H1 (cell line): ENCODE measurements at regions not wholly inside any gene's neighbourhood (a gene's known extent, or its start where the extent isn't known, plus 50 kb on each side); places are given as distances from the start of the nearest gene placed in this dataset.

Experiments
- CTCF ChIA-PET: fragments of 300-600 bp; sonication (Branson Sonifier 250); formaldehyde crosslinking; loops from one replicate; lab custom pipeline; 2021; ENCODE audit not compliant: partially characterized antibody; lab: Charles Lee
- POLR2A ChIA-PET: fragments of 300-600 bp; sonication (Branson Sonifier 250); formaldehyde crosslinking; loops from one replicate; lab custom pipeline; 2021; ENCODE audit warnings: inconsistent platforms; ENCODE audit not compliant: partially characterized antibody; lab: Charles Lee
- DNase-seq, 2 experiments: peaks; one replicate each; pipeline versions ENCODE4 v3.0.0 to v3.0.0-alpha.2; 2010 to 2022; ENCODE audit warnings: low spot score in 2 of 2, low read depth in 1 of 2, mixed read lengths in 1 of 2
- FAIRE-seq: peaks from 2 replicates; lab custom pipeline; 2011; peaks lifted over from hg19 to GRCh38; lab: Jason Lieb, UNC
- H2AFZ ChIP-seq: 2 replicates; pipeline ENCODE4 v1.8.1; 2012; ENCODE audit warnings: low read length, inconsistent platforms
- H2AK5ac ChIP-seq: 2 replicates; pipeline ENCODE4 v1.6.1; 2013; ENCODE audit warnings: low read depth, low read length
- H2BK120ac ChIP-seq: replicated peaks from 2 replicates; pipeline ENCODE3; 2013; ENCODE audit warnings: low read depth, low read length, inconsistent platforms
- H2BK12ac ChIP-seq: 2 replicates; pipeline ENCODE4 v1.6.1; 2013; ENCODE audit warnings: low read depth, low read length
- H2BK15ac ChIP-seq: 2 replicates; pipeline ENCODE4 v1.6.1; 2013; ENCODE audit warnings: low read length
- H2BK20ac ChIP-seq: 2 replicates; pipeline ENCODE4 v1.6.1; 2013; ENCODE audit warnings: low read length
- H2BK5ac ChIP-seq: 2 replicates; pipeline ENCODE4 v1.6.1; 2013; ENCODE audit warnings: low read depth, low read length
- H3K14ac ChIP-seq: 2 replicates; pipeline ENCODE4 v1.6.1; 2013; ENCODE audit warnings: inconsistent platforms; ENCODE audit not compliant: insufficient read length
- H3K18ac ChIP-seq: 2 replicates; pipeline ENCODE4 v1.6.1; 2013; ENCODE audit warnings: low read length; ENCODE audit errors: extremely low read depth
- H3K23ac ChIP-seq: 2 replicates; pipeline ENCODE4 v1.6.1; 2013; ENCODE audit warnings: inconsistent platforms; ENCODE audit not compliant: insufficient read length
- H3K23me2 ChIP-seq: 2 replicates; pipeline ENCODE4 v1.6.1; 2013; ENCODE audit warnings: low read depth, low read length
- H3K27ac ChIP-seq: 2 replicates; pipeline ENCODE4 v1.6.1; 2011; ENCODE audit warnings: low read depth, low read length, inconsistent platforms
- H3K27me3 ChIP-seq, 4 experiments: replicated peaks in 1 of 4; 1 replicate in 1 of 4; 2 replicates in 3 of 4; pipeline versions ENCODE4 v1.6.1 to v1.8.1; 2011 to 2013; ENCODE audit warnings: low read length in 3 of 4, mild to moderate bottlenecking in 3 of 4, inconsistent platforms in 2 of 4, mixed read lengths in 2 of 4, moderate library complexity in 1 of 4; ENCODE audit not compliant: control insufficient read depth in 3 of 4, insufficient read depth in 3 of 4; ENCODE audit errors: extremely low read depth in 1 of 4
- H3K36me3 ChIP-seq, 4 experiments: 2 replicates each; pipeline versions ENCODE4 v1.6.1 to v1.8.1; 2011 to 2013; ENCODE audit warnings: mild to moderate bottlenecking in 4 of 4, low read length in 3 of 4, moderate library complexity in 2 of 4, control low read depth in 1 of 4, inconsistent platforms in 1 of 4; ENCODE audit not compliant: insufficient read depth in 4 of 4, control insufficient read depth in 2 of 4
- H3K4ac ChIP-seq: replicated peaks from 2 replicates; pipeline ENCODE3; 2013; ENCODE audit warnings: low read length, low read depth, mixed read lengths, inconsistent platforms; ENCODE audit not compliant: insufficient read length
- H3K4me1 ChIP-seq, 4 experiments: replicated peaks in 1 of 4; 1 replicate in 1 of 4; 2 replicates in 3 of 4; pipeline versions ENCODE4 v1.6.1 to v1.8.1; 2011 to 2013; ENCODE audit warnings: low read length in 3 of 4, inconsistent platforms in 2 of 4, mixed read lengths in 1 of 4; ENCODE audit not compliant: insufficient read depth in 4 of 4, control insufficient read depth in 3 of 4
- H3K4me2 ChIP-seq, 2 experiments: 2 replicates each; pipeline versions ENCODE4 v1.6.1 to v1.8.1; 2011 to 2013; ENCODE audit warnings: low read depth in 2 of 2, low read length in 2 of 2, control low read depth in 1 of 2, inconsistent platforms in 1 of 2, mild to moderate bottlenecking in 1 of 2; ENCODE audit not compliant: insufficient read depth in 1 of 2
- H3K4me3 ChIP-seq, 4 experiments: fragments of 200-600, 300-600 bp in 1 of 4; sonication (generic), shearing (Covaris generic), sonication (Bioruptor Twin) in 1 of 4; 2 replicates each; pipeline versions ENCODE4 v1.5.1 to v1.8.1; 2011 to 2016; ENCODE audit warnings: low read length in 4 of 4, low read depth in 3 of 4, control low read depth in 2 of 4, inconsistent platforms in 2 of 4, mild to moderate bottlenecking in 2 of 4, mixed read lengths in 1 of 4, moderate library complexity in 1 of 4; ENCODE audit not compliant: insufficient read depth in 2 of 4; ENCODE audit errors: extremely low read depth in 1 of 4
- H3K56ac ChIP-seq: replicated peaks from 2 replicates; pipeline ENCODE3; 2013; ENCODE audit warnings: low read depth, mild to moderate bottlenecking, mixed read lengths, low read length, inconsistent platforms; ENCODE audit not compliant: insufficient read length
- H3K79me1 ChIP-seq: 2 replicates; pipeline ENCODE4 v1.6.1; 2013; ENCODE audit warnings: low read depth, low read length, control low read depth
- H3K79me2 ChIP-seq, 2 experiments: 2 replicates each; pipeline versions ENCODE4 v1.6.1 to v1.8.1; 2012 to 2013; ENCODE audit warnings: low read length in 2 of 2, mild to moderate bottlenecking in 2 of 2, inconsistent platforms in 1 of 2; ENCODE audit not compliant: insufficient read depth in 2 of 2, control insufficient read depth in 1 of 2
- H3K9ac ChIP-seq, 4 experiments: replicated peaks in 1 of 4; 1 replicate in 1 of 4; 2 replicates in 3 of 4; pipeline versions ENCODE4 v1.6.1 to v1.8.1; 2011 to 2013; ENCODE audit warnings: low read depth in 3 of 4, low read length in 3 of 4, control low read depth in 2 of 4, mild to moderate bottlenecking in 2 of 4, moderate library complexity in 2 of 4, inconsistent platforms in 1 of 4; ENCODE audit errors: extremely low read depth in 1 of 4
- H3K9me3 ChIP-seq, 2 experiments: 2 replicates each; pipeline versions ENCODE4 v1.6.1 to v1.8.1; 2012 to 2013; ENCODE audit warnings: mild to moderate bottlenecking in 2 of 2, moderate library complexity in 2 of 2, control low read depth in 1 of 2, inconsistent platforms in 1 of 2, low read depth in 1 of 2, low read length in 1 of 2, mixed read lengths in 1 of 2; ENCODE audit not compliant: insufficient read depth in 2 of 2
- H4K20me1 ChIP-seq, 2 experiments: replicated peaks in 1 of 2; 2 replicates each; pipeline versions ENCODE3 to v1.8.1; 2011 to 2013; ENCODE audit warnings: inconsistent platforms in 2 of 2, low read length in 2 of 2, mild to moderate bottlenecking in 1 of 2; ENCODE audit not compliant: insufficient read depth in 2 of 2, control insufficient read depth in 1 of 2
- H4K5ac ChIP-seq: 2 replicates; pipeline ENCODE4 v1.6.1; 2013; ENCODE audit warnings: low read length, low read depth, mixed read lengths, inconsistent platforms; ENCODE audit not compliant: insufficient read length
- H4K8ac ChIP-seq: 2 replicates; pipeline ENCODE4 v1.8.0; 2013; ENCODE audit warnings: mild to moderate bottlenecking, moderate library complexity, low read length, inconsistent platforms; ENCODE audit not compliant: insufficient read depth; ENCODE audit errors: extremely low read depth
- H4K91ac ChIP-seq: replicated peaks from 2 replicates; pipeline ENCODE3; 2013; ENCODE audit warnings: low read length, mixed read lengths, inconsistent platforms; ENCODE audit not compliant: insufficient read length
- ASH2L ChIP-seq: fragments of 200-600, 300-600 bp; sonication (generic); IDR thresholded peaks from one replicate; pipeline ENCODE4 v1.7.1; 2017; ENCODE audit warnings: low read length
- BRCA1 ChIP-seq: IDR thresholded peaks from 2 replicates; pipeline ENCODE4 v1.6.1; 2012; ENCODE audit warnings: low read depth, low read length, improper control_type of control experiment
- EZH2 ChIP-seq: fragments of 200-600 bp; sonication (generic); IDR thresholded peaks from 2 replicates; pipeline ENCODE4 v1.7.1; 2012; ENCODE audit warnings: low read depth, mild to moderate bottlenecking, moderate library complexity, low read length, inconsistent platforms; ENCODE audit not compliant: severe bottlenecking
- FOSL1 ChIP-seq: IDR thresholded peaks from 2 replicates; pipeline ENCODE4 v1.6.1; 2011; ENCODE audit warnings: mild to moderate bottlenecking, low read depth, low read length, moderate library complexity; ENCODE audit not compliant: insufficient read depth
- GABPA ChIP-seq: IDR thresholded peaks from 2 replicates; pipeline ENCODE4 v1.6.1; 2011; ENCODE audit warnings: mild to moderate bottlenecking, low read length, moderate library complexity, borderline replicate concordance; ENCODE audit not compliant: insufficient read depth
- KDM5A ChIP-seq: fragments of 200-600 bp; IDR thresholded peaks from 2 replicates; pipeline ENCODE4 v1.7.1; 2012; ENCODE audit warnings: mild to moderate bottlenecking, low read length, inconsistent platforms, mixed read lengths
- SIN3A ChIP-seq, 2 experiments: IDR thresholded peaks in 1 of 2; conservative IDR thresholded peaks in 1 of 2; 2 replicates each; pipeline ENCODE4 v1.6.1; 2011 to 2012; ENCODE audit warnings: low read length in 2 of 2, improper control_type of control experiment in 1 of 2, low read depth in 1 of 2, mild to moderate bottlenecking in 1 of 2
- TAF1 ChIP-seq: IDR thresholded peaks from 2 replicates; pipeline ENCODE4 v1.6.1; 2011; ENCODE audit warnings: mild to moderate bottlenecking, low read depth, low read length
- TAF7 ChIP-seq: optimal IDR thresholded peaks from 2 replicates; pipeline ENCODE3; 2011; ENCODE audit warnings: low read depth, mild to moderate bottlenecking, inconsistent platforms, low read length, moderate library complexity, borderline replicate concordance
- TCF12 ChIP-seq: IDR thresholded peaks from 2 replicates; pipeline ENCODE4 v1.6.1; 2011; ENCODE audit warnings: low read depth, mild to moderate bottlenecking, low read length
- ZNF274 ChIP-seq: IDR thresholded peaks from 2 replicates; pipeline ENCODE4 v1.7.0; 2012; ENCODE audit warnings: low read length, borderline replicate concordance; ENCODE audit errors: extremely low read depth
- WGBS, 2 experiments: shearing (Covaris generic) in 1 of 2; methylation state at CpG; one replicate each; pipeline versions ENCODE4 v1.1.6 to v1.1.7; 2013 to 2015; ENCODE audit warnings: low lambda C conversion rate in 2 of 2, mixed read lengths in 2 of 2, inconsistent platforms in 1 of 2, low coverage in 1 of 2, missing lambda C conversion rate in 1 of 2; ENCODE audit not compliant: insufficient replicate concordance in 2 of 2, insufficient coverage in 1 of 2, insufficient read length in 1 of 2; ENCODE audit errors: extremely low coverage in 1 of 2, missing lambda C conversion rate in 1 of 2; 5-methylcytosine and 5-hydroxymethylcytosine counted together
- TF ChIP-seq, protein P1 (sequence below): IDR thresholded peaks from 2 replicates; pipeline ENCODE4 v1.6.1; 2012; ENCODE audit warnings: inconsistent platforms
- TF ChIP-seq, protein P2 (sequence below): IDR thresholded peaks from 2 replicates; pipeline ENCODE4 v1.6.1; 2011; ENCODE audit warnings: low read length, improper control_type of control experiment

- Histone ChIP-seq H2BK15ac (no peak overlapping the region), H3K4ac (no peak overlapping the region), H4K91ac (no peak overlapping the region), H3K56ac (no peak overlapping the region), H4K8ac (no peak overlapping the region), H3K79me1 (no peaks in the 10 kb centered on the region), H3K23ac (no peak overlapping the region), H2AK5ac (no peak overlapping the region), H2BK20ac (no peak overlapping the region), H3K18ac (no peak overlapping the region), H3K27ac (no peak overlapping the region), H2BK12ac (no peak overlapping the region), H4K5ac (no peak overlapping the region), H3K14ac (no peak overlapping the region), H3K23me2 (no peaks in the 10 kb centered on the region), H3K4me2 (no peak overlapping the region), H4K20me1 (no peaks in the 10 kb centered on the region), H3K4me1 (no peaks in the 10 kb centered on the region), H2BK5ac (no peak overlapping the region), H3K27me3 (no peaks in the 10 kb centered on the region), H2BK120ac (no peak overlapping the region), H3K36me3 (no peaks in the 10 kb centered on the region), H2AFZ (no peak overlapping the region), H3K9ac (no peak overlapping the region), H3K79me2 (no peaks in the 10 kb centered on the region), H3K9me3 (no peaks in the 10 kb centered on the region), H3K4me3 (no peak overlapping the region)
- POLR2A ChIA-PET: no interaction called here
- no peak for FAIRE-seq
- CTCF ChIA-PET: interaction anchor here (1.1 kb wide), 1 partner anchor 98 kb away, joined by 3 read pairs; no protein-coding TSS in a partner anchor
- no peak for DNase-seq
- 92% methylated on average over 2 of the region's 2 CpGs; no CpG with 5 or more reads in 1 of the 2 experiments for WGBS, 2 experiments
- no peak for TF ChIP-seq EZH2
- TF ChIP-seq ZNF274: no peak
- no peak for TF ChIP-seq TAF1
- no peak for TF ChIP-seq TCF12
- TF ChIP-seq, protein P1, sequence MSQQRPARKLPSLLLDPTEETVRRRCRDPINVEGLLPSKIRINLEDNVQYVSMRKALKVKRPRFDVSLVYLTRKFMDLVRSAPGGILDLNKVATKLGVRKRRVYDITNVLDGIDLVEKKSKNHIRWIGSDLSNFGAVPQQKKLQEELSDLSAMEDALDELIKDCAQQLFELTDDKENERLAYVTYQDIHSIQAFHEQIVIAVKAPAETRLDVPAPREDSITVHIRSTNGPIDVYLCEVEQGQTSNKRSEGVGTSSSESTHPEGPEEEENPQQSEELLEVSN: no peak
- no peak for TF ChIP-seq TAF7
- TF ChIP-seq ASH2L: no peak
- TF ChIP-seq KDM5A: no peak
- TF ChIP-seq FOSL1: no peak
- TF ChIP-seq, protein P2, sequence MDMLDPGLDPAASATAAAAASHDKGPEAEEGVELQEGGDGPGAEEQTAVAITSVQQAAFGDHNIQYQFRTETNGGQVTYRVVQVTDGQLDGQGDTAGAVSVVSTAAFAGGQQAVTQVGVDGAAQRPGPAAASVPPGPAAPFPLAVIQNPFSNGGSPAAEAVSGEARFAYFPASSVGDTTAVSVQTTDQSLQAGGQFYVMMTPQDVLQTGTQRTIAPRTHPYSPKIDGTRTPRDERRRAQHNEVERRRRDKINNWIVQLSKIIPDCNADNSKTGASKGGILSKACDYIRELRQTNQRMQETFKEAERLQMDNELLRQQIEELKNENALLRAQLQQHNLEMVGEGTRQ: no peak
- TF ChIP-seq SIN3A (conservative IDR thresholded peaks at IDR 0.05 in 1 of 2, IDR thresholded peaks at IDR 0.05 in 1 of 2; ENCODE audit: low read depth in 1 of 2, low read length in 2 of 2): no peak
- TF ChIP-seq GABPA: no peak
- TF ChIP-seq BRCA1: no peak
Measured at GRCh38 chr15:61374848-61375247, 145.7 kb upstream of the RORA start.
